Loucy (cell line): ENCODE measurements at regions not wholly inside any gene's neighbourhood (a gene's known extent, or its start where the extent isn't known, plus 50 kb on each side); places are given as distances from the start of the nearest gene placed in this dataset.

Experiments
- CTCF ChIP-seq: fragments of 200-600 bp; sonication (generic); conservative IDR thresholded peaks from 2 replicates; pipeline ENCODE4 v1.5.1; 2014; ENCODE audit warnings: mild to moderate bottlenecking, antibody characterized with exemption, low read length
- EZH2phosphoT487 ChIP-seq: fragments of 200-600 bp; IDR thresholded peaks from 2 replicates; pipeline ENCODE4 v1.6.1; 2018; ENCODE audit warnings: antibody characterized with exemption, mild to moderate bottlenecking, moderate library complexity, borderline replicate concordance

- no peak for TF ChIP-seq CTCF
- TF ChIP-seq EZH2phosphoT487, result no peak
Measured at GRCh38 chr18:76750269-76750668, 72.1 kb upstream of the ZNF236 start.
